Tibial nerve (tissue), 4 donors: ENCODE measurements at regions not wholly inside any gene's neighbourhood (a gene's known extent, or its start where the extent isn't known, plus 50 kb on each side); places are given as distances from the start of the nearest gene placed in this dataset.

Source experiments
- CTCF ChIP-seq, 5 experiments: fragments of 200-600 bp in 3 of 5; fragments of 450-650 bp in 2 of 5; sonication (generic) in 3 of 5; IDR thresholded peaks; one replicate each; pipeline ENCODE4 v1.5.1; 2016 to 2019; ENCODE audit warnings: antibody characterized with exemption in 5 of 5, mild to moderate bottlenecking in 3 of 5, moderate library complexity in 2 of 5
- EP300 ChIP-seq, 2 donors: sonication (generic); formaldehyde crosslinking; IDR thresholded peaks; one replicate each; pipeline ENCODE4 v1.6.1; 2017; ENCODE audit warnings: antibody characterized with exemption in 2 of 2, mild to moderate bottlenecking in 1 of 2
- POLR2A ChIP-seq, 2 donors: fragments of 450-650 bp; IDR thresholded peaks; one replicate each; pipeline ENCODE4 v1.6.1; 2017; ENCODE audit warnings: antibody characterized with exemption in 2 of 2, mild to moderate bottlenecking in 2 of 2, moderate library complexity in 2 of 2

DNA sequence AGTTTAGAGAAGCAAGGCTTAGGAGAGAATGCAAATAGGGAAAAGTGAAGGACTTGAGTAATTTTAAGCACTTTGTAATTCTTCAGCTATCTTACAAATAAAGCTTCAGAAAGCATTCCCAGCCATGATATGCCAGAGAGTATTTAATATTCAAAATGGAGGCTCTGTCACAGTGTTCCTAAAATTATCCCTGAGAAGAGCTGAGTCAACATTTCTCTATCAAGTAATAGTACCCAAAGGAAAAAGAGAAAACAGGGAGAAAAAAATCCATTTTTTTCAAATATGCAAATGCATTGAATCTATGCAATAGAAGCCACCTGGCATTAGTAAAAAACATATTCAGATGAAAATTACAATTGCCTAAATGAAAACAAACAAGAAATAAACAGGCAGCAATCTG, 392.6 kb upstream of the FAM174A start:
- no peak for TF ChIP-seq POLR2A (IDR thresholded peaks at IDR 0.05)
- no peak for TF ChIP-seq CTCF (IDR thresholded peaks at IDR 0.05)
- TF ChIP-seq EP300 (IDR thresholded peaks at IDR 0.05), result no peak
